WTC11 (cell line): ENCODE measurements at regions not wholly inside any gene's neighbourhood (a gene's known extent, or its start where the extent isn't known, plus 50 kb on each side); places are given as distances from the start of the nearest gene placed in this dataset.

Experiments used
- CTCF ChIP-seq: fragments of 200-600 bp; IDR thresholded peaks from 2 replicates; pipeline ENCODE4 v1.8.0; 2022; ENCODE audit warnings: antibody characterized with exemption
- E2F4 ChIP-seq: sonication (generic); formaldehyde crosslinking; IDR thresholded peaks from 2 replicates; pipeline ENCODE4 v1.8.1; 2022; ENCODE audit warnings: low read depth, mild to moderate bottlenecking, moderate library complexity, missing genetic modification reagents, borderline replicate concordance
- ESRRA ChIP-seq: sonication (generic); formaldehyde crosslinking; IDR thresholded peaks from 2 replicates; pipeline ENCODE4 v1.8.1; 2022; ENCODE audit warnings: mild to moderate bottlenecking, missing genetic modification reagents, borderline replicate concordance
- MAX ChIP-seq: sonication (generic); formaldehyde crosslinking; IDR thresholded peaks from 2 replicates; pipeline ENCODE4 v1.8.0; 2022; ENCODE audit warnings: mild to moderate bottlenecking, missing genetic modification reagents

- TF ChIP-seq MAX (CRISPR knock-in tag) (no peak), CTCF (no peak), ESRRA (CRISPR knock-in tag) (no peak), E2F4 (CRISPR knock-in tag) (no peak)
These were observed 429.6 kb downstream of the PID1 start for GRCh38 chr2:228841475-228841874.
